CD4-positive, alpha-beta T cell treated with Interleukin-12 subunit alpha and Interleukin-12 subunit beta, for 1 hour (primary cell): ENCODE measurements at regions not wholly inside any gene's neighbourhood (a gene's known extent, or its start where the extent isn't known, plus 50 kb on each side); places are given as distances from the start of the nearest gene placed in this dataset.
"Not testable (repeated sequence)": the region's sequence is repeated elsewhere in the genome, so short reads cannot be mapped to it uniquely, and the experiment has no call there.

Experiments
- DNase-seq: peaks from one replicate; pipeline ENCODE4 v3.0.0-alpha.2; 2020

DNA sequence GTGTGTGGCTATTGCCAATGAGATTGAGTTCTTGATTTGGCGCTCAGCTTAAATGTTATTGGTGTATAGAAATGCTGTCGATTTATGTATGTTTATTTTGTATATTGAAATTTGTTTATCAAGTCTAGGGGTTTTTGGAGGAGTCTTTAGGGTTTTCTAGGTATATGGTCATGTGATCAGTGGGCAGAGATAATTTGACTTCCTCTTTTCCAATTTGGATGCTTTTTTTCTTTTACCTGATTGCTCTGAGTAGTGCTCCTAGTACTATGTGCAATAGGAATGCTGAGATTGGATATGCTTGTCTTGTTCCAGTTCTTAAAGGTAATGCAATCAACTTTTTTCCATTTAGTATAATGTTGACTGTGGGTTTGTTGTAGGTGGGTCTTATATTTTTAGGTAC is 99.8 kb upstream of the PMCH start:
- no peak for DNase-seq

- no peak for DNase-seq
Observed at GRCh38 chr12:102294568-102294967, 96.9 kb upstream of the PMCH start.

DNA sequence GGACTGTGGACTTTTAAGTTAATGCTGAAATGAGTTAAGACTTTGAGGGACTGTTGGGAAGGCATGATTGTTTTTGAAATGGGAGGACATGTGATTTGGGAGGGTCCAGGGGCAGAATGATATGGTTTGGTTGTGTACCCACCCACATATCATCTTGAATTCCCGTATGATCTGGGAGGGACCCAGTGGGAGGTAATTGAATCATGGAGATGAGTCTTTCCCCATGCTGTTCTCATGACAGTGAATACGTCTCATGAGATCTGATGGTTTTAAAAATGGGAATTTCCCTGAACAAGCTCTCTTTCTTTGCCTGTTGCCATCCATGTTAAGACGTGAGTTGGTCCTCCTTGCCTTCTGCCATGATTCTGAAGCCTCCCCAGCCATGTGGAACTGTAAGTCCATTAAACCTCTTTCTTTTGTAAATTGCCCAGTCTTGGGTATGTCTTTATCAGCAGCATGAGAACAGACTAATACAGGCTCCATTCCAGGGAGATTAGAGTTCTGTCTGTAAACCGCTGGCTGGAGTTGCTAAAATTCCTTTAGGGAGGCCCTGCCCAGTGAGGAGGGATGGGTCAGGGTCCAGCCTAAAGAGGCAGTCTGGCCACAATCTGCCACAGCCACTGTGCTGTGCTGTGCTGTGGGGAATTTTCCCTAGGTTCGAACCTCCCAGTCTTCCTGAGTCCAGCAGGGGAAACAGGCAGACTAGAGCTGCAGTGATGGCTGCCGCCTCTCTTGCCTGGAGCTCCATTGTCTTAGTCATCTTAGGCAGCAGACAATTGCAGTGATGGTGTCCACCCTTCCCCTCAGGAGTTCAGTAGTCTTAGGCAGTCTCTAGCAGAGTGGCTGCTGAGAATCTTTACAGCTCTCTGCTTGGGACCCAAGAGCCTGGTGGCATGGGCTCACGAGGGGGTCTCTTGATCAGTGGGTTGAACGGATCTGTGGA is 94.1 kb upstream of the PMCH start:
- DNase-seq: not testable (repeated sequence)

DNA sequence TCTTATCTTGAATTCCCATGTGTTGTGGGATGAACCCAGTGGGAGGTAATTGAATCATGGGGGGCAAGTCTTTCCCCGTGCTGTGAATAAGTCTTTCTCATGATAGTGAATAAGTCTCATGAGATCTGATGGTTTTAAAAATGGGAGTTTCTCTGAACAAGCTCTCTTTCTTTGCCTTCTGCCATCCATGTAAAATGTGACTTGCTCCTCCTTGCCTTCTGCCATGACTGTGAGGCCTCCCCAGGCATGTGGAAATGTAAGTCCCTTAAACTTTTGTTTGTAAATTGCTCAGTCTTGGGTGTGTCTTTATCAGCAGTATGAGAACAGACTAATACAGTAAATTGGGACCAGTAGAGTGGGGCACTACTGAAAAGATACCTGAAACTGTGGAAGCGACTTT is 92.1 kb upstream of the PMCH start:
- not testable (repeated sequence) for DNase-seq

DNA sequence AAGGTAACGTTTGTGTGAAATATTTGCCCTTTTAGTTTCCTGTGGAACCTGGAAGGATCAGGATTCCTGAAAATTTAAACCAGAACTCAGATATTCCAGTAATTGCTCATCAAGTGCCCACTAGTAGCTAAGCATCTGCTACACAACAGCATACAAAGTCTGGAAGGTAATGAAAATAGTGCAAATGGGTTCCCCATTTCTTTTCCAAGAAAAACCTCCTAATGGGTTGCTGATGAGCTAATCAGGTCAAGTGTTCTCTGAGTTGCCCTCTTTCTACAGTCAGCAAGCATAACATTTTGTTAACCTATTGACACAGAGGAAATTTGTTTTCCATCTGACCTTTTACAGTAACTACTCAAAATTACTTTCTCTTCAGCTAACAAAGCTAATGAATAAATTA is 83.6 kb upstream of the PMCH start:
- DNase-seq: no peak

- not testable (repeated sequence) for DNase-seq
Observed at GRCh38 chr12:102255687-102256086, 58.1 kb upstream of the PMCH start.

- not testable (repeated sequence) for DNase-seq
Observed at GRCh38 chr12:102251005-102251404, 53.4 kb upstream of the PMCH start.

GRCh38 chr12:102249079-102249841 is 51.6 kb upstream of the PMCH start:
- no peak for DNase-seq
